Neutrophil (primary cell): ENCODE measurements at regions not wholly inside any gene's neighbourhood (a gene's known extent, or its start where the extent isn't known, plus 50 kb on each side); places are given as distances from the start of the nearest gene placed in this dataset.

ENCODE experiments used
- H3K27ac ChIP-seq: fragments of 200-600 bp; sonication (generic); 2 replicates; pipeline ENCODE4 v1.5.1; 2016; ENCODE audit warnings: mild to moderate bottlenecking, moderate library complexity
- H3K27me3 ChIP-seq: fragments of 200-600 bp; sonication (generic); 2 replicates; pipeline ENCODE4 v1.6.0; 2016; ENCODE audit warnings: mild to moderate bottlenecking
- H3K36me3 ChIP-seq: fragments of 200-600 bp; sonication (generic); 2 replicates; pipeline ENCODE4 v1.5.1; 2017
- H3K4me1 ChIP-seq, 2 experiments: fragments of 200-600 bp in 1 of 2; sonication (generic) in 1 of 2; 1 replicate in 1 of 2; 2 replicates in 1 of 2; pipeline versions ENCODE4 v1.5.1 to v1.6.1; 2013 to 2016; ENCODE audit warnings: low read depth in 1 of 2, low read length in 1 of 2, mild to moderate bottlenecking in 1 of 2, moderate library complexity in 1 of 2; ENCODE audit not compliant: control insufficient read depth in 1 of 2, insufficient read depth in 1 of 2
- H3K4me3 ChIP-seq, 2 experiments: fragments of 200-600 bp in 1 of 2; sonication (generic) in 1 of 2; 1 replicate in 1 of 2; 2 replicates in 1 of 2; pipeline ENCODE4 v1.5.1; 2013 to 2016; ENCODE audit warnings: low read depth in 1 of 2, low read length in 1 of 2, mild to moderate bottlenecking in 1 of 2, moderate library complexity in 1 of 2
- H3K9me3 ChIP-seq: fragments of 200-600 bp; sonication (generic); 2 replicates; pipeline ENCODE4 v1.5.1; 2016
- CTCF ChIP-seq: fragments of 200-600 bp; sonication (generic); IDR thresholded peaks from 2 replicates; pipeline ENCODE4 v1.5.1; 2016; ENCODE audit warnings: antibody characterized with exemption

- H3K27me3 ChIP-seq, result no peaks in the 10 kb centered on the region
- no peak overlapping the region for H3K27ac ChIP-seq
- no peaks in the 10 kb centered on the region for H3K36me3 ChIP-seq
- no peak overlapping the region for H3K4me3 ChIP-seq
- no peak for TF ChIP-seq CTCF
- H3K4me1 ChIP-seq, result no peaks in the 10 kb centered on the region
- no peaks in the 10 kb centered on the region for H3K9me3 ChIP-seq
Observed at GRCh38 chr20:24158281-24158680, 169.7 kb upstream of the GGTLC1 start.

- no peak overlapping the region for H3K4me3 ChIP-seq
- H3K27ac ChIP-seq, result no peak overlapping the region
- no peak for TF ChIP-seq CTCF
Observed at GRCh38 chr20:24157213-24157612, 168.6 kb upstream of the GGTLC1 start.

GRCh38 chr20:24153101-24154040 lies 164.8 kb upstream of the GGTLC1 start:
- no peaks in the 10 kb centered on the region for H3K9me3 ChIP-seq
- H3K27me3 ChIP-seq, result no peaks in the 10 kb centered on the region
- no peaks in the 10 kb centered on the region for H3K36me3 ChIP-seq
- no peak overlapping the region for H3K4me3 ChIP-seq
- TF ChIP-seq CTCF, result no peak
- peaks cover 1 to 2% of the 10 kb centered on the region in 2 experiments for H3K4me1 ChIP-seq
- H3K27ac ChIP-seq, result no peak overlapping the region

More at GRCh38 chr20:24157213-24157612, 168.6 kb upstream of the GGTLC1 start:
- Histone ChIP-seq H3K4me1 (no peaks in the 10 kb centered on the region), H3K9me3 (no peaks in the 10 kb centered on the region), H3K27me3 (no peaks in the 10 kb centered on the region), H3K36me3 (no peaks in the 10 kb centered on the region)

- H3K9me3 ChIP-seq, result no peaks in the 10 kb centered on the region
- H3K4me1 ChIP-seq, result peaks cover 8 to 10% of the 10 kb centered on the region in 2 experiments
- TF ChIP-seq CTCF, result no peak
- H3K27me3 ChIP-seq, result no peaks in the 10 kb centered on the region
- H3K27ac ChIP-seq, result no peak overlapping the region
- H3K36me3 ChIP-seq, result no peaks in the 10 kb centered on the region
- no peak overlapping the region for H3K4me3 ChIP-seq
Observed at GRCh38 chr20:24151621-24152294, 163.2 kb upstream of the GGTLC1 start.

GRCh38 chr20:24150406-24150805 lies 161.8 kb upstream of the GGTLC1 start:
- H3K27ac ChIP-seq, result no peak overlapping the region
- no peaks in the 10 kb centered on the region for H3K36me3 ChIP-seq
- no peaks in the 10 kb centered on the region for H3K9me3 ChIP-seq
- H3K27me3 ChIP-seq, result no peaks in the 10 kb centered on the region
- no peak for TF ChIP-seq CTCF
- no peak overlapping the region for H3K4me3 ChIP-seq
- peaks cover 8 to 10% of the 10 kb centered on the region in 2 experiments for H3K4me1 ChIP-seq
